ENCODE measurements at regions not wholly inside any gene's neighbourhood (a gene's known extent, or its start where the extent isn't known, plus 50 kb on each side); places are given as distances from the start of the nearest gene placed in this dataset.

DNA sequence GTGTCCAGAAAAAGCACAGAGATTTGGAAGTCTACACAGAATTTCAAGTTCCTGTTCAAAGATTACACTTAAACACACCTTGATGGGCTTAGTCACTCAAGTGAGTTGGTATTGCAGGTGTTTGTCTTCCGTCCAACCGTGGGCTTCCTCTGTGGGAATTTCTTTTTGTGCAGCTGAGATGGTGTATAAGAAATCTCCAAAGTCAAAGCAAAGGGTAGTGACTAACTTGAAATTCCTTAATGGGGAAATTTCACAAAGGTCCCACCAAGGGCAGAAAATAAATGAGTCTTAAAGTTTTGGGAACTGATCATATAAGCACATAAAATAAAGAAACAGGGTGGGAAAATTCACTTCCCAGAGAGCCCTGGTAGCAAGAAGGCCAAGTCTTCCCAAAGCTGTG is 102.0 kb upstream of the TNFAIP3 start:
- Histone ChIP-seq H3K4me2 (ENCODE audit: low read length) (no peak overlapping the region), H3K4me1 (no peaks in the 10 kb centered on the region), H3K9me3 (ENCODE audit: control insufficient read depth, low read length) (no peaks in the 10 kb centered on the region), H2AFZ (no peak overlapping the region), H3K27ac (no peak overlapping the region), H3K4me3 (ENCODE audit: low read depth, low read length) (no peak overlapping the region), H3K36me3 (ENCODE audit: control insufficient read depth, insufficient read depth, low read length) (no peaks in the 10 kb centered on the region), H3K27me3 (ENCODE audit: control insufficient read depth, insufficient read depth, low read length) (no peaks in the 10 kb centered on the region), H3K79me2 (no peaks in the 10 kb centered on the region), H3K9ac (no peak overlapping the region)
- TF ChIP-seq CTCF (IDR thresholded peaks at IDR 0.05) = no peak

- no peaks in the 10 kb centered on the region for H3K79me2 ChIP-seq
- no peak for TF ChIP-seq CTCF (IDR thresholded peaks at IDR 0.05)
- H3K36me3 ChIP-seq (ENCODE audit: control insufficient read depth, insufficient read depth, low read length) = no peaks in the 10 kb centered on the region
- no peak overlapping the region for H3K4me3 ChIP-seq (ENCODE audit: low read depth, low read length)
- no peaks in the 10 kb centered on the region for H3K9me3 ChIP-seq (ENCODE audit: control insufficient read depth, low read length)
- no peak overlapping the region for H2AFZ ChIP-seq
- no peak overlapping the region for H3K27ac ChIP-seq
- H3K27me3 ChIP-seq (ENCODE audit: control insufficient read depth, insufficient read depth, low read length) = no peaks in the 10 kb centered on the region
- no peak overlapping the region for H3K9ac ChIP-seq
- no peaks in the 10 kb centered on the region for H3K4me1 ChIP-seq
- H3K4me2 ChIP-seq (ENCODE audit: low read length) = no peak overlapping the region
Measured at GRCh38 chr6:137766596-137767370, 100.3 kb upstream of the TNFAIP3 start.

DNA sequence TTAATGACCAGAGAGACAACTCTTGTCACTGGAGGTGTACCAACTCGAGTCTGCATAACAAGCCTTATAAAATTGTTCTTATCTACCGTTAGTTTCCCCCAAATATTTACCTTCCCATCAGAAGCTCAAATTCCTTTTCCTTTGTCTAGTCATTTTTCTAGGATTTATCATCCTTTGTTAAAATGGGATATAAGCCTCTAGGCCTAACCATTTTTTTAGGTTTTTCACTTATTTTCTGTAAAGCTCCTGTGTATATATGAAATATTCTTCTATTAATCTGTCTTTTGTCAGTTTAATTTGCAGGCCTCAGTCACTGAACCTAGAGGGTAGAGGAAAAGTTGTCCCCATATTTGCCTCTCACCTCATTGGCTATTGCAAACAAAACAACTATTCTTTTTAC is 99.6 kb upstream of the TNFAIP3 start:
- H2AFZ ChIP-seq = no peak overlapping the region
- H3K36me3 ChIP-seq (ENCODE audit: control insufficient read depth, insufficient read depth, low read length) = no peaks in the 10 kb centered on the region
- no peaks in the 10 kb centered on the region for H3K79me2 ChIP-seq
- H3K4me1 ChIP-seq = no peaks in the 10 kb centered on the region
- no peak overlapping the region for H3K4me3 ChIP-seq (ENCODE audit: low read depth, low read length)
- H3K4me2 ChIP-seq (ENCODE audit: low read length) = no peak overlapping the region
- no peak for TF ChIP-seq CTCF (IDR thresholded peaks at IDR 0.05)
- no peaks in the 10 kb centered on the region for H3K9me3 ChIP-seq (ENCODE audit: control insufficient read depth, low read length)
- no peaks in the 10 kb centered on the region for H3K27me3 ChIP-seq (ENCODE audit: control insufficient read depth, insufficient read depth, low read length)
- H3K27ac ChIP-seq = no peak overlapping the region
- no peak overlapping the region for H3K9ac ChIP-seq

DNA sequence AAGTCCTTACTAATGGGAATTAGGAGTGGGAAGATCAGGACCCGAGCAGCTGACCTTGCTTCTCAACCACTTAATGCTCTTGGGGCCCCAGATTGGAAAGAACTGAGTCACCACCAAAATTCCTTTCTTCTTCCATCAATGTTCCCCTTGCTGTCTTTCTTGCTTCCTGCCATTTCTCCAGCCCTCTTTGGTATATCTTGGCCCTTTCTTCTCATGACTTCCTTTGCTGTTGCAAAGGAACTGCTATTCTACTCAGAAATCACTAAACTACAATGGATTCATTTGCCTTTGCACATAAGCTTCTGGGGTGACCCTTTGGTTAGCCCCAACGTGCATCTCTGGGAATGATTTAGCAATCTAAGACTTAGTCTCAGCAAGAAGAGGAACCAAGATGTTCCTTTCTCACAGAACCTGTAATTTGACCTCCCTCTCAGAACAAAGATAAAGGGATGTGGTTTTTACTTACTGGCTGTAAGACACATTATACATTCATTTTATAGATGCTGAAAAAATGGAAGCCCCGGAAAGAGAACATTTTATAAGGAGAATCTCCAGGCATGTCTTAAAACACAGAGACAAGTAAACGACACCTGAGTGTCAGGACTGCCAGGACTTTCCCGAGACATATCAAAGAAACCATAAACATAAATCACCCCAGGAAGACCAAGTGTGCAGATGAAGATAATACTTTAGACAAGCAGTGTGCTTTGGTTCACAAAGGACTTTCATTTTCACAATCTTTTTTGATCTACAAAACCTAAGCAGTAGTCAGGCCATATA is 99.0 kb upstream of the TNFAIP3 start:
- Histone ChIP-seq H3K27ac (no peak overlapping the region), H3K27me3 (ENCODE audit: control insufficient read depth, insufficient read depth, low read length) (no peaks in the 10 kb centered on the region), H3K4me2 (ENCODE audit: low read length) (no peak overlapping the region), H3K4me1 (no peaks in the 10 kb centered on the region), H3K36me3 (ENCODE audit: control insufficient read depth, insufficient read depth, low read length) (no peaks in the 10 kb centered on the region), H3K9ac (no peak overlapping the region), H3K9me3 (ENCODE audit: control insufficient read depth, low read length) (no peaks in the 10 kb centered on the region), H2AFZ (no peak overlapping the region), H3K79me2 (no peaks in the 10 kb centered on the region), H3K4me3 (ENCODE audit: low read depth, low read length) (no peak overlapping the region)
- TF ChIP-seq CTCF (IDR thresholded peaks at IDR 0.05) = no peak
